ENCODE measurements at regions not wholly inside any gene's neighbourhood (a gene's known extent, or its start where the extent isn't known, plus 50 kb on each side); places are given as distances from the start of the nearest gene placed in this dataset.

DNA sequence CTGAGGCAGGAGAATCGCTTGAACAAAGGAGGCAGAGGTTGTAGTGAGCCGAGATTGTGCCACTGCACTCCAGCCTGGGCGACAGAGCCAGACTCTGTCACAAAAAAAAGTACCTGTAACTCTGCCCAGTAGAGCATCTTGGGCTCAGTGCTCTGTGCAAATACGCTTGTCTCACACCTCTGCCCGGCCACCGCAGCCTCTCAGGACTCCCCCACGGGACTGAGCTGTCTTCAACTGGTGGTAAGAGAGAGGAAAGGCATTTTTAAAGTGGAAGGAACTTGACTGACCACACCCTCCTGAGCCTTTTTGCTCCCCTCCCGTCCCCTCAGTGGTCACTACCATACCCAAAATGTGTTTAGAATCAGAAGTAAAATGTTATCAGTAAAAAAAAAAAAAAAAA, 174.3 kb upstream of the PIK3R1 start:
- no peaks in the 10 kb centered on the region for H4K20me1 ChIP-seq
- no peaks in the 10 kb centered on the region for H3K27me3 ChIP-seq
- peaks cover 2 to 17% (median 5%) of the 10 kb centered on the region in 11 experiments; a peak in 17 of 22 replicates for H3K9me3 ChIP-seq (replicated peaks in 1 of 11)
- peak overlapping the region in 8 of 11 experiments; percentile 36 to 87 (median 74); a peak in 11 of 22 replicates for H3K27ac ChIP-seq
- H3K4me1 ChIP-seq: peaks cover 23 to 56% (median 28%) of the 10 kb centered on the region in 10 experiments
- peak overlapping the region in 3 of 11 experiments; percentile 45 to 71 (median 62); a peak in 4 of 22 replicates for H3K9ac ChIP-seq
- TF ChIP-seq Cebpa-rat (IDR thresholded peaks at IDR 0.05): no peak
- peak overlapping the region; percentile 45 to 87 (median 66) for H3K4me2 ChIP-seq
- no peaks in the 10 kb centered on the region for H3K36me3 ChIP-seq
- no peak overlapping the region for H3K4me3 ChIP-seq

DNA sequence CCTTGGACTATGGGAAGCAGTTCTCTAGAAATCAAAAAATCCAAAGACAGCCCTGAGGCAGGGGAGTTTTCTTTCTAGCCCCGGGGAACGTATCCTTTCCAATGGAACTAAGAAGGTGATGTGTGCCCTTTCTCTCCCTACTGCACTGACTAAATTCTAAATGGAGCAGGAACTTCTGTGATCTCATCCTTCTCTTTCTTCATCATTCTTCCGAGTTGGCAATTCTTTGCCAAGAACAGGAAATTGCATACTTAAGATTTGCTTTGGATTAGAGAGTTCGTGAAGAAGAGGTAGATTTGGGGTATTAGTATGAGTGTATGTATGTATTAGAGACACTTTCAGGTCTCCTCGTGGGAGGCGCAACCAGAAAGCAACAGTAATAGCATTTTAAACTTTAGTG, 178.0 kb upstream of the PIK3R1 start:
- H3K36me3 ChIP-seq: no peaks in the 10 kb centered on the region
- no peak overlapping the region for H3K4me3 ChIP-seq
- H3K27ac ChIP-seq: no peak overlapping the region
- no peak overlapping the region for H3K9ac ChIP-seq
- H3K4me2 ChIP-seq: peak overlapping the region in 3 of 11 experiments; percentile 19 to 66 (median 40); a peak in 6 of 22 replicates
- H3K27me3 ChIP-seq: no peaks in the 10 kb centered on the region
- TF ChIP-seq Cebpa-rat (IDR thresholded peaks at IDR 0.05): no peak
- H3K9me3 ChIP-seq (replicated peaks in 1 of 11): no peaks in the 10 kb centered on the region
- H3K4me1 ChIP-seq: peaks cover 18 to 46% (median 21%) of the 10 kb centered on the region in 10 experiments
- H4K20me1 ChIP-seq: no peaks in the 10 kb centered on the region

DNA sequence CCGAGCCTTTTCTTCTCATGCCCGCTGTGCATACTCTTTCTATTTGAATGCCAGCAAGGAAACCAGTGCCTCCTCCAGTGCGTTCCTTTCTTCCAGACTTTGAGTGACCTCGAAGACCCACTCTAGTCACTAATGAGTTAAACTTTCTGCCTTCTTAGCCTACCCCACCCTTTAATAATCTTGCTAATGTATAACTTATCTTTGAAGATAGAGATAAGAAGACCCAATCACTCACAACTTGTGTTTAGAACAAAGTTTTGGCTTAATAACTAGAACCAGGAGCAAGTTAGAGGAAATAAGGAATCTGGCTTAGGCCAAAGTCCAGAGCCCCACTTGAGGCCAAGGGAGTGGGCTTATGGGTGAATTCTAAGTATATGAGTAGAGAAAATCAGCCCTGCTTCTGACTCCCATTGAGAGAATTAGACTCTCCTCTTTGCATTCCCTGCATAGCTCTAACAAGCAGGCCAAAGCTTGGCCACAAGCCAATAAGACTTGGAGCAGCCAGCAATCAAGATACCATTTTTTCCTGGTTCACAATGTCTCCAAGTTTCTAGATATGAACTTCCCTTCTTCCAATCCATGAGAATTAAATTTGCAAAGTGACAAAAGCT, 181.5 kb upstream of the PIK3R1 start:
- Histone ChIP-seq H3K36me3 (no peaks in the 10 kb centered on the region), H3K4me3 (no peak overlapping the region), H3K4me2 (no peak overlapping the region), H3K27me3 (no peaks in the 10 kb centered on the region), H3K27ac (no peak overlapping the region), H3K9me3 (replicated peaks in 1 of 11) (no peaks in the 10 kb centered on the region), H3K4me1 (peaks cover 0 to 17% (median 0%) of the 10 kb centered on the region in 10 experiments; a peak in 6 of 20 replicates), H4K20me1 (no peaks in the 10 kb centered on the region), H3K9ac (no peak overlapping the region)
- TF ChIP-seq Cebpa-rat (IDR thresholded peaks at IDR 0.05): no peak

DNA sequence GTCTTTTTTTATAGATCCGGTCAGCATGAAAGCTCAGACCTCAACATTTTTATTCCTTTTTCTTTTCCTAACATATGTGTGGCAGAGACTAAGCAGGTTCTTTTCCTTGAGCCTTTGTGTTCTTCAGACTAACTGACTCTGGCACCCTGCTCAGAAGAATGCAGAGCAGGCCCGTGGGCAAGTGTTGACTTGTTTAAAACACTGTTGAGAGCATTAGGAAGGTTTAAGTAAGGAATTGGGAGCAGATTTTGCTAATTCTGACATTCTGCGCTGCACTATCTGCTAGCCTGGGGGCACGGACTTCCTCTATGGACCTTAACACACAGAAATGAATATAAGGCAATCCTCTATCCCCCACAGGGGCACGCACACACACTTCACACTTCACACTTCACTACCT, 182.5 kb upstream of the PIK3R1 start:
- H3K9ac ChIP-seq: no peak overlapping the region
- no peaks in the 10 kb centered on the region for H4K20me1 ChIP-seq
- no peaks in the 10 kb centered on the region for H3K27me3 ChIP-seq
- no peak for TF ChIP-seq Cebpa-rat (IDR thresholded peaks at IDR 0.05)
- no peak overlapping the region for H3K4me2 ChIP-seq
- H3K4me1 ChIP-seq: peaks cover 0 to 14% (median 0%) of the 10 kb centered on the region in 10 experiments; a peak in 6 of 20 replicates
- H3K27ac ChIP-seq: no peak overlapping the region
- H3K9me3 ChIP-seq (replicated peaks in 1 of 11): no peaks in the 10 kb centered on the region
- no peaks in the 10 kb centered on the region for H3K36me3 ChIP-seq
- no peak overlapping the region for H3K4me3 ChIP-seq

DNA sequence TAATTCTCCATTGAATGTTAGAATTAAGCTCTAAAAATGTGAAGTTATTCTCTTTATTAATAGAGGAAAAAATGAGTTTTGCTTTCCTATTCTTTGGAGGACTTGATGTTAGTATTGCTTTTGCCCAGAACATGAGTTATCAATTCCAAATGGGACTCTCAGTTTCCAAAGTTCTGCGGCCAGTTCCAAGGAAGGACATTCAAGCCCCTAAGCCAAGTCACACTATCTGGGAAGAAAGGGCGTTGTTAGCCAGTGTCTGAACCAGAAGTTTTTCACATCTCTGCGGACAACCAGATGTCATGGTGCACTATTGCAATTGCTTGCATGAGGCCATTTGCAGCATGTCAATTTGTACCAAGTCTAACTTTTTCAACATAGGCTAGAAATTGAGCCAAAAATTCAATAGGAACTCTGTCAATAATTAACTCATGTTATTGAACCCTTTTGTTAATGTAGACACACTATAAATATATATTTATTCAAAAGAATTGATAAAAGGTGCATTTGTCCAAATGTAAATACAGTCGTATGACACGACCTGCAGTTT, 183.3 kb upstream of the PIK3R1 start:
- TF ChIP-seq Cebpa-rat (IDR thresholded peaks at IDR 0.05): no peak
- H3K27ac ChIP-seq: no peak overlapping the region

DNA sequence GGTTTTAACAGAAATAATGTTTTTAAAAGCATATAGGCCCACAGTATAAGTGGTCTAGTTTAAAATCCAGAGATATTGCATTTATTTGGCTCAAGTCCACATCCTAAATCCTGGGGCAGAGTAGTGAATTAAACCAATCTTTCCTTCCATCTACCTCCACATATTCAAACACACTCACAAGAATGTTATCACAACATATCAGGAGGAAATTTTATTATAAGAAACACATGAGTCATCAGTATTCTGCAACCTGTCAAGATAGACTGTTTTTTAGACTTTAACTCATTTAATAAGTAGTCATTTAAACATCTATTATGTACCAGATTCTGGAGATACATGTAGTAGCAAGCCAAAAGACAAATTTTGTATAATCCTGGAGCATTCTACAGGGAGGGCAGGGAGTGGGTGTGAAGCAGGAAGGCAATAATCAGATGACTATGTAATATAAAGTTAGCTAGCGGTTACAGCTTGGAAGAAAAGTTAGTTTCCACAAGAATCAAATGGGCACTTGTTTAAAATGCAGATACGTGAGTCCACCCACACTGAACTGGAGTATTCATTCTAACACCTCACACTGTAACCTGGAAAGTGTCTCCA, 187.3 kb upstream of the PIK3R1 start:
- peaks cover 0 to 6% (median 0%) of the 10 kb centered on the region in 10 experiments; a peak in 2 of 20 replicates for H3K4me1 ChIP-seq
- TF ChIP-seq Cebpa-rat (IDR thresholded peaks at IDR 0.05): no peak
- H3K36me3 ChIP-seq: no peaks in the 10 kb centered on the region
- no peak overlapping the region for H3K27ac ChIP-seq
- H3K9ac ChIP-seq: no peak overlapping the region
- H3K4me3 ChIP-seq: no peak overlapping the region
- H4K20me1 ChIP-seq: no peaks in the 10 kb centered on the region
- H3K4me2 ChIP-seq: no peak overlapping the region
- H3K9me3 ChIP-seq (replicated peaks in 1 of 11): no peaks in the 10 kb centered on the region
- H3K27me3 ChIP-seq: no peaks in the 10 kb centered on the region

More for the DNA sequence above, 183.3 kb upstream of the PIK3R1 start:
- Histone ChIP-seq H4K20me1 (no peaks in the 10 kb centered on the region), H3K4me2 (no peak overlapping the region), H3K27me3 (no peaks in the 10 kb centered on the region), H3K4me1 (peaks cover 0 to 7% (median 0%) of the 10 kb centered on the region in 10 experiments; a peak in 6 of 20 replicates), H3K9ac (no peak overlapping the region), H3K9me3 (replicated peaks in 1 of 11) (no peaks in the 10 kb centered on the region), H3K4me3 (no peak overlapping the region), H3K36me3 (no peaks in the 10 kb centered on the region)

DNA sequence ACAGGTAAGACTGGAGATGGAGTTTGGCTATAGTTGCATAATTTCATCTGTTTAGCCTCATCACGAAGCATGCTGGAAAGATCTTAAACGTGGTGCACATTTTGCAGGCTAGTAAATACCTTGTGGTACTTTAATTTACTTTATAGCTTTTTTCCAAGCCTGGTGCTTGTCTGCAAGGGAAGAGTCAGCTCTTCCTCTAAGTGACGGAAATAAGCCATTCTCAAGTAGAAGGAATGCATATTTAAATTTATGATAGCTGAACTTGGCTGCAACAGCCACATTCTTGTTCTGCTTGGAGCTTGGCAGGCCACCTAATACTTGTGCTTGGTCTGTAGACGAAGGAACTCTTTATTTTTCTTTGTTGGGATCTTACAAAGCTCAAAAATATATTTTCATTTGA, 188.0 kb upstream of the PIK3R1 start:
- TF ChIP-seq Cebpa-rat (IDR thresholded peaks at IDR 0.05): no peak
- Histone ChIP-seq H3K9me3 (replicated peaks in 1 of 11) (no peaks in the 10 kb centered on the region), H3K4me3 (no peak overlapping the region), H3K4me1 (peaks cover 0 to 6% (median 0%) of the 10 kb centered on the region in 10 experiments; a peak in 2 of 20 replicates), H3K9ac (no peak overlapping the region), H3K4me2 (no peak overlapping the region), H4K20me1 (no peaks in the 10 kb centered on the region), H3K36me3 (no peaks in the 10 kb centered on the region), H3K27ac (no peak overlapping the region), H3K27me3 (no peaks in the 10 kb centered on the region)

DNA sequence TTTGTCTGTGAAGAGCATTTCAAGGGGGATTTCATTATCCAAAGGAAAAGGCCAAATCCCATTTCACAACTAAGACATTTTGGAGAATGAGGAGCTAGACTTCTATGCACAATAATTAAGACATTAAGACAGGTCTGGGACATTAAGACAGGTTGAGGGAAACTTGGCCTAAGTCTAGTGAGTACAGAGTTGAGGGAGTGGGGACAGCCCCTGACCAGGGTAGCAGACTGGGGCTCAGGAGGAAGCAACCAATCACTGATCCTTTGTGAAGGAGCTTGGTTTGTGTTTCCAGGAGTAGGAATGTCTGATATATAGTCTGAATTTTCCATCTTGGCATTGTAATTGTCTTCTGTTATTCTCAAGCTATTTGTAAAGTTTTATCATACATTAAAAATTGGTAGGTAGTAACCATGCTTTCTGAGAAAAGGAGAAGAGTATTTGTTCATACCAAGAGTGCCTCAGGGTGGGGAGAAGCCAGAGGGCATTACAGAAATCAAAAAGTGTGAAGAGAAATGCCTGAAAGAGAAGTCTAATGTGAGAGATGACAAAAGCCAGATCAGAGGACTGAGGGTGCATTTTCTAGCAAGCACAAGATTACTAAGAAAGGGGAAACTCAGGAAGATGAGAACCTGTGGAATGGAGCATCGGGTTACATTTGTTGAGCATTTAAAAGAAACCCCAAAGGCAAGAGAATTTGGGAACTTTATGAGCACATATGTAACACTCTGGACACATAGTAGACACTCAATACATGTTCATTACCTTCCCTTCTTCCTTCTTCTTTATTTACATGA, 189.3 kb upstream of the PIK3R1 start:
- no peaks in the 10 kb centered on the region for H3K9me3 ChIP-seq (replicated peaks in 1 of 11)
- H3K4me2 ChIP-seq: no peak overlapping the region
- no peak overlapping the region for H3K4me3 ChIP-seq
- peaks cover 0 to 6% (median 0%) of the 10 kb centered on the region in 10 experiments; a peak in 2 of 20 replicates for H3K4me1 ChIP-seq
- no peak for TF ChIP-seq Cebpa-rat (IDR thresholded peaks at IDR 0.05)
- no peaks in the 10 kb centered on the region for H3K27me3 ChIP-seq
- H3K27ac ChIP-seq: no peak overlapping the region
- H3K9ac ChIP-seq: no peak overlapping the region
- H4K20me1 ChIP-seq: no peaks in the 10 kb centered on the region
- H3K36me3 ChIP-seq: no peaks in the 10 kb centered on the region

DNA sequence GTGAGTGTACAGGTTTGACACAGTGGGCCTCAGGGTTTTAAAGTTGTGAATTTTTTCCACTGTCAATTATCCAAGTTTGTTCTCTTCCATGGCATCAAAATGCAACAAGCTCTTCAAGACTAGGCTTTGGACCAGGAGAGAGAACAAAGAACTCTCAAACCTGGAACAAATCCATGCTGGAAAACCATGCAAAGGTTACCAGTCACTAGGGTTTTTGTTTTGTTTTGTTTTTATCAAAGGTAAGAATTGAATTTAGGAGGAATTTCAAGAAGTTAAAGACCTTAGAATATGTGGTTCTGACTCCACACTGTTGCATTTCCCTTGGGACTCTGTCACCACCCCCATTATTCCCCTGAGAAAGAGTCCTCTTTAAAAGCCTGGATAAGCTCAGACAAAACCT, 191.1 kb upstream of the PIK3R1 start:
- Histone ChIP-seq H3K4me2 (peak overlapping the region in 2 of 11 experiments; percentile 1 to 11; a peak in 2 of 22 replicates), H3K36me3 (no peaks in the 10 kb centered on the region), H3K9me3 (replicated peaks in 1 of 11) (peaks cover 0 to 4% (median 0%) of the 10 kb centered on the region in 11 experiments; a peak in 4 of 22 replicates), H3K4me1 (peaks cover 0 to 6% (median 0%) of the 10 kb centered on the region in 10 experiments; a peak in 2 of 20 replicates), H3K9ac (no peak overlapping the region), H4K20me1 (no peaks in the 10 kb centered on the region), H3K4me3 (no peak overlapping the region), H3K27ac (no peak overlapping the region), H3K27me3 (no peaks in the 10 kb centered on the region)
- TF ChIP-seq Cebpa-rat (IDR thresholded peaks at IDR 0.05): no peak

Measured in BLaER1 treated with 17β-estradiol and CSF1 and Interleukin-3, amounts not matched to agents 10 nM and 100 nM (cell line).